Fibroblast of lung (primary cell): ENCODE measurements at regions not wholly inside any gene's neighbourhood (a gene's known extent, or its start where the extent isn't known, plus 50 kb on each side); places are given as distances from the start of the nearest gene placed in this dataset.

Experiments used
- CTCF ChIP-seq, 2 donors: IDR thresholded peaks in 1 of 2; conservative IDR thresholded peaks in 1 of 2; 1 replicate in 1 of 2; 2 replicates in 1 of 2; pipeline ENCODE4 v1.5.1; 2011 to 2012; ENCODE audit warnings: low read length in 2 of 2, control low read depth in 1 of 2, inconsistent platforms in 1 of 2, low read depth in 1 of 2, mild to moderate bottlenecking in 1 of 2
- EZH2 ChIP-seq: IDR thresholded peaks from 2 replicates; pipeline ENCODE4 v1.5.1; 2012; ENCODE audit warnings: low read length, control low read depth, mild to moderate bottlenecking; ENCODE audit errors: missing control alignments

DNA sequence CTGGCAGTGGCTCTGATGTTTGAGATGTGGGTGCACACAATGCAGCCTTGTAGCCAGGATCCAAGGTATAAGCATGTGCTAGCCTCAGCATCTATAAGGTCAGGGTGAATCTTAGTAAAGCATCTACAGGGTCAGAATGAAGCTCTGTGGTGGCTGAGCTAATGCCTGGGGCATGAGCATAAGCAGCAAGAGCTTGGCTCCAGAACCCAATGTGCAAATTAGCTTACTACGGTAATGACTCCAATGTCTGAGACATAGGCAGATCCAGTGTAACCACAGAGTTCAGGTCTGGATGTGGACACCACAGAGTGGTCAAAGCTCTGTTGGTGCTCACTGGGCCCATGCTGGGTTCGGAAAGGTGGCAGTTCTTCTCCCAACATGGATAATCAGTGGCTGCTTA lies 304.5 kb upstream of the NECTIN3 start:
- TF ChIP-seq EZH2 (no peak), CTCF (conservative IDR thresholded peaks at IDR 0.05 in 1 of 2, IDR thresholded peaks at IDR 0.05 in 1 of 2; ENCODE audit: low read depth in 1 of 2, low read length in 2 of 2) (no peak)
